GM23248 (cell line): ENCODE measurements at regions not wholly inside any gene's neighbourhood (a gene's known extent, or its start where the extent isn't known, plus 50 kb on each side); places are given as distances from the start of the nearest gene placed in this dataset.

ENCODE experiments used
- EZH2 ChIP-seq: fragments of 200-600 bp; sonication (generic); IDR thresholded peaks from 2 replicates; pipeline ENCODE4 v1.6.1; 2018; ENCODE audit warnings: antibody characterized with exemption, mild to moderate bottlenecking; ENCODE audit not compliant: insufficient read depth, poor library complexity, severe bottlenecking
- EZH2phosphoT487 ChIP-seq: fragments of 200-600 bp; sonication (generic); IDR thresholded peaks from 2 replicates; pipeline ENCODE4 v1.6.1; 2018; ENCODE audit warnings: antibody characterized with exemption, moderate library complexity, mild to moderate bottlenecking, low read depth; ENCODE audit not compliant: insufficient read depth

- TF ChIP-seq EZH2phosphoT487 (no peak), EZH2 (no peak)
Measured at GRCh38 chr9:65409471-65409980, 124.5 kb upstream of the FOXD4L5 start.
